ENCODE measurements at regions not wholly inside any gene's neighbourhood (a gene's known extent, or its start where the extent isn't known, plus 50 kb on each side); places are given as distances from the start of the nearest gene placed in this dataset.

DNA sequence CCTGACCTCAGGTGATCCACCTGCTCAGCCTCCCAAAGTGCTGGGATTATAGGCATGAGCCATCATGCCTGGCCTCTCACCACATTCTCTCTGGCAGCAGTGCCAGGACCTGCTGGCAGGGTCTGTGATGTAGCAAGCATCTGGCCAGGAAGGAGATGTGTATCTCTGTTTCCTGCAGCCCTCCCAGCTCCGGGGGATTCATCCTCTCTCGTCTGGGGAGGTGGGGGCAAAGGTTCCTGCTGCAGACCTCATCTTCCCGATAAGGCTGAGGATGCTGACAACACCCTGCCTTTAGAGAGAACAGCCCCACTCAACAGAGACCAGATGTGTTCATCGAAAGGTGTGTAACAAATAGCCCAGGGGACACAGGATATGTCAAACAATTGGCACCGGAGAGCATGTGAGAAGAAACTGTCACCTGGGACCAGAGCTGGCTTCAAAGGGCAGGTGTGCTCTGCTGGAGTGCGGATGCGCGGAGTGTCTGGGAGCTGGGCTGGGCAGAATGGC is 54.8 kb upstream of the SEC14L1 start:
- no peak overlapping the region for H3K27ac ChIP-seq (replicated peaks)
- H3K4me3 ChIP-seq (replicated peaks; ENCODE audit: insufficient read depth, low read length): no peak overlapping the region
- DNase-seq (ENCODE audit: low read depth in 1 of 2, low spot score in 1 of 2): no peak
- H3K27me3 ChIP-seq (ENCODE audit: insufficient read depth, poor library complexity, severe bottlenecking): no peaks in the 10 kb centered on the region
- TF ChIP-seq POLR2AphosphoS5 (IDR thresholded peaks at IDR 0.05; ENCODE audit: low read depth): no peak
- TF ChIP-seq, protein P1, sequence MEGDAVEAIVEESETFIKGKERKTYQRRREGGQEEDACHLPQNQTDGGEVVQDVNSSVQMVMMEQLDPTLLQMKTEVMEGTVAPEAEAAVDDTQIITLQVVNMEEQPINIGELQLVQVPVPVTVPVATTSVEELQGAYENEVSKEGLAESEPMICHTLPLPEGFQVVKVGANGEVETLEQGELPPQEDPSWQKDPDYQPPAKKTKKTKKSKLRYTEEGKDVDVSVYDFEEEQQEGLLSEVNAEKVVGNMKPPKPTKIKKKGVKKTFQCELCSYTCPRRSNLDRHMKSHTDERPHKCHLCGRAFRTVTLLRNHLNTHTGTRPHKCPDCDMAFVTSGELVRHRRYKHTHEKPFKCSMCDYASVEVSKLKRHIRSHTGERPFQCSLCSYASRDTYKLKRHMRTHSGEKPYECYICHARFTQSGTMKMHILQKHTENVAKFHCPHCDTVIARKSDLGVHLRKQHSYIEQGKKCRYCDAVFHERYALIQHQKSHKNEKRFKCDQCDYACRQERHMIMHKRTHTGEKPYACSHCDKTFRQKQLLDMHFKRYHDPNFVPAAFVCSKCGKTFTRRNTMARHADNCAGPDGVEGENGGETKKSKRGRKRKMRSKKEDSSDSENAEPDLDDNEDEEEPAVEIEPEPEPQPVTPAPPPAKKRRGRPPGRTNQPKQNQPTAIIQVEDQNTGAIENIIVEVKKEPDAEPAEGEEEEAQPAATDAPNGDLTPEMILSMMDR (IDR thresholded peaks at IDR 0.05; ENCODE audit: insufficient read depth, low read length): no peak
- TF ChIP-seq SPI1 (IDR thresholded peaks at IDR 0.05; ENCODE audit: borderline replicate concordance, low read depth): no peak
- TF ChIP-seq, protein P2, sequence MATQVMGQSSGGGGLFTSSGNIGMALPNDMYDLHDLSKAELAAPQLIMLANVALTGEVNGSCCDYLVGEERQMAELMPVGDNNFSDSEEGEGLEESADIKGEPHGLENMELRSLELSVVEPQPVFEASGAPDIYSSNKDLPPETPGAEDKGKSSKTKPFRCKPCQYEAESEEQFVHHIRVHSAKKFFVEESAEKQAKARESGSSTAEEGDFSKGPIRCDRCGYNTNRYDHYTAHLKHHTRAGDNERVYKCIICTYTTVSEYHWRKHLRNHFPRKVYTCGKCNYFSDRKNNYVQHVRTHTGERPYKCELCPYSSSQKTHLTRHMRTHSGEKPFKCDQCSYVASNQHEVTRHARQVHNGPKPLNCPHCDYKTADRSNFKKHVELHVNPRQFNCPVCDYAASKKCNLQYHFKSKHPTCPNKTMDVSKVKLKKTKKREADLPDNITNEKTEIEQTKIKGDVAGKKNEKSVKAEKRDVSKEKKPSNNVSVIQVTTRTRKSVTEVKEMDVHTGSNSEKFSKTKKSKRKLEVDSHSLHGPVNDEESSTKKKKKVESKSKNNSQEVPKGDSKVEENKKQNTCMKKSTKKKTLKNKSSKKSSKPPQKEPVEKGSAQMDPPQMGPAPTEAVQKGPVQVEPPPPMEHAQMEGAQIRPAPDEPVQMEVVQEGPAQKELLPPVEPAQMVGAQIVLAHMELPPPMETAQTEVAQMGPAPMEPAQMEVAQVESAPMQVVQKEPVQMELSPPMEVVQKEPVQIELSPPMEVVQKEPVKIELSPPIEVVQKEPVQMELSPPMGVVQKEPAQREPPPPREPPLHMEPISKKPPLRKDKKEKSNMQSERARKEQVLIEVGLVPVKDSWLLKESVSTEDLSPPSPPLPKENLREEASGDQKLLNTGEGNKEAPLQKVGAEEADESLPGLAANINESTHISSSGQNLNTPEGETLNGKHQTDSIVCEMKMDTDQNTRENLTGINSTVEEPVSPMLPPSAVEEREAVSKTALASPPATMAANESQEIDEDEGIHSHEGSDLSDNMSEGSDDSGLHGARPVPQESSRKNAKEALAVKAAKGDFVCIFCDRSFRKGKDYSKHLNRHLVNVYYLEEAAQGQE (IDR thresholded peaks at IDR 0.05; ENCODE audit: insufficient replicate concordance, low read depth): no peak
- no peak for TF ChIP-seq GABPA (IDR thresholded peaks at IDR 0.05; ENCODE audit: low read depth)

DNA sequence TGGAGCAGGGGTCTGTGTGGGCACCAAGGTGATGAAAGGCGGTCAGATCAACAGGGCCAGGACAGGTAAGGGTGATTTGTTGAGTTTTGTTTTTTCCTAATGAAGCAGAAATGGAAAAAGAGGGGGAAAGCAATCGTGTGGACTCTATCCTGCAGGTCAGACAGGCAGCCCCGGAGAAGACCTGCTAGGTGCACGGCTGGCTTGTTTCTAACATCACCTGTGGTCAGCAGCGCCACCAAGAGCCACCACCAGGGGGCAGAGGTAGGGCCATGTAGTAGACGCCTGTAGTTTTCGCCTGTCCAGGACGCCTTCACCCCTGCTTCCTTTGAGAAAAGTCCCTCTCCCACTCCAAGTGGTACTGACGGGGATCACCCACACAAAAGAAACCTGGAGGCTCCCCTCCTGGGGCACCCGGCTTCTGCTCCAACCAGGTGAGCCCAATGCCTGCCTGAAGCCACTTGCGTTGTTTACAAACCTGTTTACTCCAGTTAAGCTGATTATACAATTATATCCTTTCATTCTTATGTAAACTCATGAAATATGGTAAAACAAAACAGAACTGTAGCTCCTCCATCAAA is 54.2 kb upstream of the SEC14L1 start:
- no peak overlapping the region for H3K27ac ChIP-seq (replicated peaks)
- H3K4me3 ChIP-seq (replicated peaks; ENCODE audit: insufficient read depth, low read length): no peak overlapping the region

DNA sequence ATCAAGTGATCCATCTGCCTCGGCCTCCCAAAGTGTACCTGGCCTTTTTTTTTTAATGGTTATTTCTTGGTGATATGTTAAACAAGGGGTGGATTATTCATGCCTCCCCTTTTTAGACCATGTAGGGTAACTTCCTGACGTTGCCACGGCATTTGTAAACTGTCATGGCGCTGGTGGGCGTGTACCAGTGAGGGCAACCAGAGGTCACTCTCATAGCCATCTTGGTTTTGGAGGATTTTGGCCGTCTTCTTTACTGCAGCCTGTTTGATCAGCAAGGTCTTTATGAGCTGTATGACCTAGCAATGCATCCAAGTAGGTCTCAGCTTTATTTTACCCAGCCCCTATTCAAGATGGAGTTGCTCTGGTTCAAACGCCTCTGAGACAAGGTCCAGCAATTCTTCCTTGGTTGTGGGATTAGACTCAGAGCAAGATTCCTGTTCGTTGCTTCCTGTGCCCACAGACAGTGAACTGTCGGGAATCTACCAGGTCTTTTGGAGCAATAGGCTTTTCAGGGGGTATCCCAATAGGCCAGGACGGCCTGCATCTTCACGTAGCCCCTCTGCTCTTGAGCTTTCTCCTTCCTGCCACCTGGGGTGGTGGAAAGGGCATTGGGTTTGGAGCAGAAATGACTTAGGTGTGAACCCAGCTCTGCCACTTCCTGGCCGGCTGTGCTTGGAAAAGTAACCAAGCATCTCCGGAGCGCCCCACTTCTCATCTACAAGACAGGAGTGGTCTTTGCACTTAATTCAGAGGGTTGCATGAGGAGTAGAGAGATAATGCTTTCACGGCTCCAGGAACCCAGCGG is 52.9 kb upstream of the SEC14L1 start:
- TF ChIP-seq SPI1 (IDR thresholded peaks at IDR 0.05; ENCODE audit: borderline replicate concordance, low read depth) (no peak), GABPA (IDR thresholded peaks at IDR 0.05; ENCODE audit: low read depth) (no peak), POLR2AphosphoS5 (IDR thresholded peaks at IDR 0.05; ENCODE audit: low read depth) (no peak)
- TF ChIP-seq, protein P2 (IDR thresholded peaks at IDR 0.05; ENCODE audit: insufficient replicate concordance, low read depth): no peak
- TF ChIP-seq, protein P1 (IDR thresholded peaks at IDR 0.05; ENCODE audit: insufficient read depth, low read length): no peak
- H3K27ac ChIP-seq (replicated peaks): peak overlapping the region; percentile 93
- H3K27me3 ChIP-seq (ENCODE audit: insufficient read depth, poor library complexity, severe bottlenecking): no peaks in the 10 kb centered on the region
- peak overlapping the region; percentile 65 for H3K4me3 ChIP-seq (replicated peaks; ENCODE audit: insufficient read depth, low read length)
- DNase-seq (ENCODE audit: low read depth in 1 of 2, low spot score in 1 of 2): no peak

More for the DNA sequence above, 54.2 kb upstream of the SEC14L1 start:
- H3K27me3 ChIP-seq (ENCODE audit: insufficient read depth, poor library complexity, severe bottlenecking): no peaks in the 10 kb centered on the region
- peak; percentile 59 to 85 for DNase-seq (ENCODE audit: low read depth in 1 of 2, low spot score in 1 of 2)
- no peak for TF ChIP-seq GABPA (IDR thresholded peaks at IDR 0.05; ENCODE audit: low read depth)
- no peak for TF ChIP-seq POLR2AphosphoS5 (IDR thresholded peaks at IDR 0.05; ENCODE audit: low read depth)
- TF ChIP-seq, protein P1 (IDR thresholded peaks at IDR 0.05; ENCODE audit: insufficient read depth, low read length): peak; percentile 91

All from HL-60 (cell line).